Mesendoderm (in vitro differentiated cells): ENCODE measurements at regions not wholly inside any gene's neighbourhood (a gene's known extent, or its start where the extent isn't known, plus 50 kb on each side); places are given as distances from the start of the nearest gene placed in this dataset.

Experiments
- DNase-seq: peaks from one replicate; pipeline ENCODE4 v3.0.0; 2013
- H2AK5ac ChIP-seq: 2 replicates; pipeline ENCODE4 v1.6.1; 2013; ENCODE audit warnings: low read length, inconsistent platforms
- H2BK120ac ChIP-seq: 2 replicates; pipeline ENCODE4 v1.6.1; 2013; ENCODE audit warnings: low read depth, mild to moderate bottlenecking, low read length, moderate library complexity, mixed read lengths
- H2BK15ac ChIP-seq: replicated peaks from 2 replicates; pipeline ENCODE4 v1.6.1; 2013; ENCODE audit warnings: low read depth, mild to moderate bottlenecking, moderate library complexity
- H2BK5ac ChIP-seq: 2 replicates; pipeline ENCODE4 v1.6.1; 2013; ENCODE audit warnings: low read length, inconsistent platforms
- H3K18ac ChIP-seq: 2 replicates; pipeline ENCODE4 v1.6.1; 2013; ENCODE audit warnings: mild to moderate bottlenecking, low read length, mixed read lengths
- H3K23ac ChIP-seq: one replicate; pipeline ENCODE4 v1.6.1; 2013; ENCODE audit warnings: low read length
- H3K27ac ChIP-seq: 2 replicates; pipeline ENCODE4 v1.5.1; 2013; ENCODE audit warnings: low read depth, mild to moderate bottlenecking, inconsistent platforms, low read length, moderate library complexity
- H3K27me3 ChIP-seq: 2 replicates; pipeline ENCODE4 v1.6.1; 2013; ENCODE audit warnings: low read length, control low read depth, mild to moderate bottlenecking, inconsistent platforms; ENCODE audit not compliant: insufficient read depth, poor library complexity
- H3K36me3 ChIP-seq: 2 replicates; pipeline ENCODE4 v1.6.1; 2013; ENCODE audit warnings: low read length, inconsistent platforms; ENCODE audit not compliant: control insufficient read depth, insufficient read depth
- H3K4ac ChIP-seq: one replicate; pipeline ENCODE4 v1.6.1; 2013; ENCODE audit warnings: low read depth, mild to moderate bottlenecking, low read length, moderate library complexity
- H3K4me1 ChIP-seq: 2 replicates; pipeline ENCODE4 v1.6.1; 2013; ENCODE audit warnings: low read depth, low read length, inconsistent platforms; ENCODE audit not compliant: control insufficient read depth
- H3K4me2 ChIP-seq: 2 replicates; pipeline ENCODE4 v1.6.1; 2013; ENCODE audit warnings: low read length
- H3K4me3 ChIP-seq: 2 replicates; pipeline ENCODE4 v1.5.1; 2013; ENCODE audit warnings: mild to moderate bottlenecking, low read length
- H3K56ac ChIP-seq: one replicate; pipeline ENCODE4 v1.6.1; 2013; ENCODE audit warnings: low read length
- H3K79me1 ChIP-seq: 2 replicates; pipeline ENCODE4 v1.6.1; 2013; ENCODE audit warnings: low read length, inconsistent platforms
- H3K79me2 ChIP-seq: 2 replicates; pipeline ENCODE4 v1.6.1; 2013; ENCODE audit warnings: mild to moderate bottlenecking, low read length; ENCODE audit not compliant: control insufficient read depth, insufficient read depth
- H3K9ac ChIP-seq: 2 replicates; pipeline ENCODE4 v1.6.1; 2013; ENCODE audit warnings: low read length, inconsistent platforms
- H4K5ac ChIP-seq: one replicate; pipeline ENCODE4 v1.6.1; 2013; ENCODE audit warnings: low read length
- H4K8ac ChIP-seq: one replicate; pipeline ENCODE4 v1.6.1; 2013; ENCODE audit warnings: low read depth, mild to moderate bottlenecking, control low read depth, low read length, moderate library complexity
- WGBS: extraction: QIAGEN DNeasy Blood & Tissue Kit; methylation state at CpG from one replicate; pipeline ENCODE4 v1.1.7; 2013; ENCODE audit warnings: low lambda C conversion rate, missing lambda C conversion rate; ENCODE audit not compliant: insufficient coverage; ENCODE audit errors: extremely low coverage; 5-methylcytosine and 5-hydroxymethylcytosine counted together

- no peak overlapping the region for H3K27ac ChIP-seq
- no peak overlapping the region for H3K9ac ChIP-seq
- H3K27me3 ChIP-seq: no peaks in the 10 kb centered on the region
- H3K4me2 ChIP-seq: no peak overlapping the region
- no peak overlapping the region for H2BK15ac ChIP-seq
- no peak overlapping the region for H3K4ac ChIP-seq
- H2BK120ac ChIP-seq: no peak overlapping the region
- no peak overlapping the region for H4K8ac ChIP-seq
- H3K18ac ChIP-seq: no peak overlapping the region
- no peak for DNase-seq
- H3K56ac ChIP-seq: no peak overlapping the region
- no peak overlapping the region for H2AK5ac ChIP-seq
- no peaks in the 10 kb centered on the region for H3K79me1 ChIP-seq
- H2BK5ac ChIP-seq: no peak overlapping the region
- H3K79me2 ChIP-seq: no peaks in the 10 kb centered on the region
- H3K36me3 ChIP-seq: no peaks in the 10 kb centered on the region
- no CpG with 5 or more reads among the region's 18 CpGs for WGBS
- H3K4me3 ChIP-seq: no peak overlapping the region
- H3K23ac ChIP-seq: no peak overlapping the region
- no peak overlapping the region for H4K5ac ChIP-seq
- H3K4me1 ChIP-seq: peaks cover 13% of the 10 kb centered on the region
These were observed 88.7 kb upstream of the IQSEC1 start for GRCh38 chr3:13161771-13162535.

- H4K5ac ChIP-seq: no peak overlapping the region
- peaks cover 13% of the 10 kb centered on the region for H3K4me1 ChIP-seq
- H3K27me3 ChIP-seq: no peaks in the 10 kb centered on the region
- H3K79me1 ChIP-seq: no peaks in the 10 kb centered on the region
- WGBS: no CpG with 5 or more reads among the region's 21 CpGs
- H2BK120ac ChIP-seq: no peak overlapping the region
- peak overlapping the region; percentile 71 for H3K56ac ChIP-seq
- H2BK15ac ChIP-seq: no peak overlapping the region
- H2BK5ac ChIP-seq: no peak overlapping the region
- H3K79me2 ChIP-seq: no peaks in the 10 kb centered on the region
- no peak overlapping the region for H3K4me2 ChIP-seq
- no peak overlapping the region for H3K4me3 ChIP-seq
- H4K8ac ChIP-seq: no peak overlapping the region
- no peak overlapping the region for H2AK5ac ChIP-seq
- H3K4ac ChIP-seq: no peak overlapping the region
- DNase-seq: peak; percentile 63
- peak overlapping the region; percentile 16 for H3K9ac ChIP-seq
- no peak overlapping the region for H3K23ac ChIP-seq
- no peak overlapping the region for H3K27ac ChIP-seq
- H3K18ac ChIP-seq: peak overlapping the region; percentile 18
- H3K36me3 ChIP-seq: no peaks in the 10 kb centered on the region
These were observed 88.0 kb upstream of the IQSEC1 start for GRCh38 chr3:13161021-13161759.

GRCh38 chr3:13160619-13161018, 87.4 kb upstream of the IQSEC1 start:
- WGBS: no CpG with 5 or more reads among the region's 1 CpG
- no peaks in the 10 kb centered on the region for H3K79me2 ChIP-seq

GRCh38 chr3:13159890-13160289, 86.7 kb upstream of the IQSEC1 start:
- Histone ChIP-seq H3K23ac (no peak overlapping the region), H3K4me2 (no peak overlapping the region), H3K27ac (no peak overlapping the region), H4K5ac (no peak overlapping the region), H3K18ac (no peak overlapping the region), H3K79me2 (no peaks in the 10 kb centered on the region), H3K4me1 (peaks cover 13% of the 10 kb centered on the region), H4K8ac (no peak overlapping the region), H3K79me1 (no peaks in the 10 kb centered on the region), H2BK120ac (no peak overlapping the region), H2BK15ac (no peak overlapping the region), H3K9ac (no peak overlapping the region), H3K4ac (no peak overlapping the region), H2BK5ac (no peak overlapping the region), H3K56ac (no peak overlapping the region), H3K4me3 (no peak overlapping the region), H3K36me3 (no peaks in the 10 kb centered on the region), H3K27me3 (no peaks in the 10 kb centered on the region), H2AK5ac (no peak overlapping the region)
- DNase-seq: no peak
- whole genome bisulfite sequencing: no CpG with 5 or more reads among the region's 4 CpGs

More at GRCh38 chr3:13160619-13161018, 87.4 kb upstream of the IQSEC1 start:
- Histone ChIP-seq H3K4ac (no peak overlapping the region), H2BK5ac (no peak overlapping the region), H4K8ac (no peak overlapping the region), H3K23ac (peak overlapping the region; percentile 57), H3K36me3 (no peaks in the 10 kb centered on the region), H3K56ac (peak overlapping the region; percentile 71), H4K5ac (no peak overlapping the region), H2BK120ac (no peak overlapping the region), H2AK5ac (no peak overlapping the region), H2BK15ac (no peak overlapping the region), H3K4me3 (no peak overlapping the region), H3K4me2 (no peak overlapping the region), H3K79me1 (no peaks in the 10 kb centered on the region), H3K27ac (no peak overlapping the region), H3K9ac (peak overlapping the region; percentile 1), H3K4me1 (peaks cover 13% of the 10 kb centered on the region), H3K18ac (peak overlapping the region; percentile 18), H3K27me3 (no peaks in the 10 kb centered on the region)
- DNase-seq: no peak

GRCh38 chr3:13158871-13159270, 85.6 kb upstream of the IQSEC1 start:
- no peaks in the 10 kb centered on the region for H3K79me1 ChIP-seq
- no peak overlapping the region for H2BK5ac ChIP-seq
- no peaks in the 10 kb centered on the region for H3K27me3 ChIP-seq
- H2BK120ac ChIP-seq: no peak overlapping the region
- H3K4me2 ChIP-seq: no peak overlapping the region
- no peak overlapping the region for H4K5ac ChIP-seq
- no peak overlapping the region for H3K56ac ChIP-seq
- H2BK15ac ChIP-seq: no peak overlapping the region
- H3K4ac ChIP-seq: no peak overlapping the region
- H2AK5ac ChIP-seq: no peak overlapping the region
- no peak overlapping the region for H3K9ac ChIP-seq
- no peak for DNase-seq
- H3K4me1 ChIP-seq: peaks cover 13% of the 10 kb centered on the region
- no CpG with 5 or more reads among the region's 6 CpGs for WGBS
- no peak overlapping the region for H3K27ac ChIP-seq
- no peak overlapping the region for H4K8ac ChIP-seq
- H3K36me3 ChIP-seq: no peaks in the 10 kb centered on the region
- no peak overlapping the region for H3K4me3 ChIP-seq
- H3K79me2 ChIP-seq: no peaks in the 10 kb centered on the region
- no peak overlapping the region for H3K18ac ChIP-seq
- no peak overlapping the region for H3K23ac ChIP-seq
